Testis (tissue), 2 donors: ENCODE measurements at regions not wholly inside any gene's neighbourhood (a gene's known extent, or its start where the extent isn't known, plus 50 kb on each side); places are given as distances from the start of the nearest gene placed in this dataset.

Source experiments
- DNase-seq: peaks from one replicate; pipeline ENCODE4 v3.0.0-alpha.2; 2019
- H3K27ac ChIP-seq, 2 donors: fragments of 200-600 bp; sonication (generic); one replicate each; pipeline ENCODE4 v1.5.1; 2019
- H3K27me3 ChIP-seq: fragments of 200-600 bp; sonication (generic); one replicate; pipeline ENCODE4 v1.5.1; 2019
- H3K36me3 ChIP-seq: fragments of 200-600 bp; sonication (generic); one replicate; pipeline ENCODE4 v1.5.1; 2017; ENCODE audit warnings: low read depth; ENCODE audit errors: missing control alignments
- H3K4me1 ChIP-seq: fragments of 200-600 bp; sonication (generic); one replicate; pipeline ENCODE4 v1.5.1; 2019
- H3K4me3 ChIP-seq, 2 donors: fragments of 200-600 bp; sonication (generic); one replicate each; pipeline ENCODE4 v1.5.1; 2017 to 2019
- H3K9me3 ChIP-seq: fragments of 200-600 bp; sonication (generic); one replicate; pipeline ENCODE4 v1.5.1; 2017
- POLR2A ChIP-seq: fragments of 450-650 bp; IDR thresholded peaks from one replicate; pipeline ENCODE4 v1.6.1; 2017; ENCODE audit warnings: antibody characterized with exemption, mild to moderate bottlenecking, moderate library complexity
- WGBS, 2 donors: methylation state at CpG; one replicate each; pipeline ENCODE4 v1.1.5; 2018; 5-methylcytosine and 5-hydroxymethylcytosine counted together
- intact Hi-C: fragments of 100-400 bp; cut with DNase I; formaldehyde crosslinking; loops from one replicate; pipeline ENCODE4 v1.15.1; 2023; ENCODE audit warnings: low total_unique reads
- TF ChIP-seq, protein P1 (sequence below), 3 experiments: fragments of 450-650 bp in 2 of 3; fragments of 200-600 bp in 1 of 3; sonication (generic) in 1 of 3; IDR thresholded peaks; one replicate each; pipeline ENCODE4 v1.5.1; 2016 to 2019; ENCODE audit warnings: antibody characterized with exemption in 3 of 3, mild to moderate bottlenecking in 2 of 3, moderate library complexity in 1 of 3

GRCh38 chr2:118737684-118738083 lies 109.8 kb downstream of the EN1 start:
- no peaks in the 10 kb centered on the region for H3K4me1 ChIP-seq
- H3K36me3 ChIP-seq: no peaks in the 10 kb centered on the region
- H3K4me3 ChIP-seq: no peak overlapping the region
- intact Hi-C loops: no loop called here
- TF ChIP-seq, protein P1, sequence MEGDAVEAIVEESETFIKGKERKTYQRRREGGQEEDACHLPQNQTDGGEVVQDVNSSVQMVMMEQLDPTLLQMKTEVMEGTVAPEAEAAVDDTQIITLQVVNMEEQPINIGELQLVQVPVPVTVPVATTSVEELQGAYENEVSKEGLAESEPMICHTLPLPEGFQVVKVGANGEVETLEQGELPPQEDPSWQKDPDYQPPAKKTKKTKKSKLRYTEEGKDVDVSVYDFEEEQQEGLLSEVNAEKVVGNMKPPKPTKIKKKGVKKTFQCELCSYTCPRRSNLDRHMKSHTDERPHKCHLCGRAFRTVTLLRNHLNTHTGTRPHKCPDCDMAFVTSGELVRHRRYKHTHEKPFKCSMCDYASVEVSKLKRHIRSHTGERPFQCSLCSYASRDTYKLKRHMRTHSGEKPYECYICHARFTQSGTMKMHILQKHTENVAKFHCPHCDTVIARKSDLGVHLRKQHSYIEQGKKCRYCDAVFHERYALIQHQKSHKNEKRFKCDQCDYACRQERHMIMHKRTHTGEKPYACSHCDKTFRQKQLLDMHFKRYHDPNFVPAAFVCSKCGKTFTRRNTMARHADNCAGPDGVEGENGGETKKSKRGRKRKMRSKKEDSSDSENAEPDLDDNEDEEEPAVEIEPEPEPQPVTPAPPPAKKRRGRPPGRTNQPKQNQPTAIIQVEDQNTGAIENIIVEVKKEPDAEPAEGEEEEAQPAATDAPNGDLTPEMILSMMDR (IDR thresholded peaks at IDR 0.05): no peak
- no peak for TF ChIP-seq POLR2A
- WGBS, 2 donors: 76 to 78% methylated on average over 5 of the region's 5 CpGs
- H3K27ac ChIP-seq: no peak overlapping the region
- DNase-seq: no peak
- H3K27me3 ChIP-seq: no peaks in the 10 kb centered on the region
- no peaks in the 10 kb centered on the region for H3K9me3 ChIP-seq

GRCh38 chr2:118732432-118732831 lies 115.0 kb downstream of the EN1 start:
- no peak for TF ChIP-seq POLR2A
- TF ChIP-seq, protein P1 (IDR thresholded peaks at IDR 0.05): no peak
- no peaks in the 10 kb centered on the region for H3K9me3 ChIP-seq
- no peaks in the 10 kb centered on the region for H3K27me3 ChIP-seq
- intact Hi-C loops: no loop called here
- no peaks in the 10 kb centered on the region for H3K36me3 ChIP-seq
- H3K4me3 ChIP-seq: no peak overlapping the region
- H3K4me1 ChIP-seq: no peaks in the 10 kb centered on the region
- H3K27ac ChIP-seq: no peak overlapping the region
- 74 to 88% methylated on average over 3 of the region's 3 CpGs for WGBS, 2 donors
- DNase-seq: no peak

GRCh38 chr2:118731413-118731812 lies 116.0 kb downstream of the EN1 start:
- WGBS, 2 donors: 51 to 67% methylated on average over 1 of the region's 1 CpG
- no peak for DNase-seq
- intact Hi-C loops: no loop called here

DNA sequence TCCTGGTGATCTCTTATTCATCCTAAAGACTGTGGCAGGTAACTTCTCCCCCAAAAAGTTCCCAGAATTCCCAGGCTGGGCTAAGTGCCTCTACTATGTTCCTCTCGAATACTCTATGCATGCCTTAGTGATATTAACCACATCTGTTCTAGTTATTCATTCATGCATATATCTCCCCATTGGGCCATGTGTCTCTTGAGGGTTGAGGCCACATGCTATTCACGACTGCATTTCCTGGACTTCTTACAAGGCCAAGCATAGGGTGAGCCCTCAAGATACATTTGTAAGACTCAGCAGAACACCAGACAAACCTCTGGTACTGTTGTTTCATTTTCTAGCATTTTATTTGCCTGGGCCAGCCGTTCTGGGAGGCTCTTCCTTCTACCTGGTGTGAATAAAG lies 117.0 kb downstream of the EN1 start:
- no peaks in the 10 kb centered on the region for H3K4me1 ChIP-seq
- no peaks in the 10 kb centered on the region for H3K27me3 ChIP-seq
- H3K9me3 ChIP-seq: no peaks in the 10 kb centered on the region
- intact Hi-C loops: no loop called here
- H3K4me3 ChIP-seq: no peak overlapping the region
- H3K27ac ChIP-seq: no peak overlapping the region
- no peaks in the 10 kb centered on the region for H3K36me3 ChIP-seq
- 55 to 57% methylated on average over 3 of the region's 3 CpGs for WGBS, 2 donors
- no peak for DNase-seq
- TF ChIP-seq POLR2A: no peak
- TF ChIP-seq, protein P1 (IDR thresholded peaks at IDR 0.05): no peak

More at GRCh38 chr2:118731413-118731812, 116.0 kb downstream of the EN1 start:
- no peaks in the 10 kb centered on the region for H3K36me3 ChIP-seq
- no peak overlapping the region for H3K27ac ChIP-seq
- H3K9me3 ChIP-seq: no peaks in the 10 kb centered on the region
- H3K4me3 ChIP-seq: no peak overlapping the region
- TF ChIP-seq POLR2A: no peak
- TF ChIP-seq, protein P1 (IDR thresholded peaks at IDR 0.05): no peak
- H3K4me1 ChIP-seq: no peaks in the 10 kb centered on the region
- H3K27me3 ChIP-seq: no peaks in the 10 kb centered on the region

GRCh38 chr2:118729760-118730159 lies 117.7 kb downstream of the EN1 start:
- Histone ChIP-seq H3K36me3 (no peaks in the 10 kb centered on the region), H3K27ac (no peak overlapping the region), H3K27me3 (no peaks in the 10 kb centered on the region), H3K4me3 (no peak overlapping the region), H3K9me3 (no peaks in the 10 kb centered on the region), H3K4me1 (no peaks in the 10 kb centered on the region)
- TF ChIP-seq POLR2A: no peak
- TF ChIP-seq, protein P1 (IDR thresholded peaks at IDR 0.05): no peak
- intact Hi-C loops: no loop called here
- WGBS, 2 donors: 76 to 86% methylated on average over 1 of the region's 1 CpG
- no peak for DNase-seq
